ENCODE measurements at regions not wholly inside any gene's neighbourhood (a gene's known extent, or its start where the extent isn't known, plus 50 kb on each side); places are given as distances from the start of the nearest gene placed in this dataset.
"Not testable (repeated sequence)": the region's sequence is repeated elsewhere in the genome, so short reads cannot be mapped to it uniquely, and the experiment has no call there.

GRCh38 chr6:67121115-67121514, 1414.1 kb upstream of the EYS start:
- no peaks in the 10 kb centered on the region for H3K27me3 Mint-ChIP-seq (ENCODE audit: low read depth)
- no peaks in the 10 kb centered on the region for H3K4me1 Mint-ChIP-seq
- H3K4me3 Mint-ChIP-seq = no peak overlapping the region
- H3K9me3 Mint-ChIP-seq = no peaks in the 10 kb centered on the region
- no peaks in the 10 kb centered on the region for H3K36me3 Mint-ChIP-seq (ENCODE audit: low read depth)
- H3K27ac Mint-ChIP-seq = no peak overlapping the region
- no peak for TF ChIP-seq CTCF (IDR thresholded peaks at IDR 0.05; ENCODE audit: unreplicated experiment in 3 of 3)

DNA sequence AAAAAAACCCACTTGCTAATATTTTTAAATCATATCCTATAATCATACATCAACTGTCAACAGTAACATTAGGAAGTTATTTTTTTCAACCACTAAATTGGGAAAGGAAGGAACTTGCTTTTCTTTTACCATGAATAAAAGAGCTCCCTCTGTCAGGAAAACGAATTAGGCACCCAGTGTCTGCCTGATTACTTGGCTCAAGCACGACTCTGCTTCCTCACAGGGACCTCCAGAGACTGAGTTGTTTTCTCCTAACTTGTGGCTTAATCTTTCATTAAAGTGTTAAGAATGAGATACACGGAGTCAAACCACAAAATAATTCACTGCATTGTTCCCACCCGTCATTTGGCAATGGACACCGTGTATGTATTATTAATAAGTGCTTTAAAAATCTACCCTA, 1405.1 kb upstream of the EYS start:
- Mint-ChIP-seq H3K36me3 (ENCODE audit: low read depth) (no peaks in the 10 kb centered on the region), H3K4me1 (no peaks in the 10 kb centered on the region), H3K4me3 (no peak overlapping the region), H3K27me3 (ENCODE audit: low read depth) (no peaks in the 10 kb centered on the region), H3K9me3 (no peaks in the 10 kb centered on the region), H3K27ac (no peak overlapping the region)
- no peak for TF ChIP-seq CTCF (IDR thresholded peaks at IDR 0.05; ENCODE audit: unreplicated experiment in 3 of 3)

GRCh38 chr6:67102743-67103142, 1395.7 kb upstream of the EYS start:
- Mint-ChIP-seq H3K4me3 (no peak overlapping the region), H3K4me1 (no peaks in the 10 kb centered on the region), H3K36me3 (ENCODE audit: low read depth) (no peaks in the 10 kb centered on the region), H3K9me3 (peaks cover 2% of the 10 kb centered on the region), H3K27ac (no peak overlapping the region), H3K27me3 (ENCODE audit: low read depth) (no peaks in the 10 kb centered on the region)
- no peak for TF ChIP-seq CTCF (IDR thresholded peaks at IDR 0.05; ENCODE audit: unreplicated experiment in 3 of 3)

DNA sequence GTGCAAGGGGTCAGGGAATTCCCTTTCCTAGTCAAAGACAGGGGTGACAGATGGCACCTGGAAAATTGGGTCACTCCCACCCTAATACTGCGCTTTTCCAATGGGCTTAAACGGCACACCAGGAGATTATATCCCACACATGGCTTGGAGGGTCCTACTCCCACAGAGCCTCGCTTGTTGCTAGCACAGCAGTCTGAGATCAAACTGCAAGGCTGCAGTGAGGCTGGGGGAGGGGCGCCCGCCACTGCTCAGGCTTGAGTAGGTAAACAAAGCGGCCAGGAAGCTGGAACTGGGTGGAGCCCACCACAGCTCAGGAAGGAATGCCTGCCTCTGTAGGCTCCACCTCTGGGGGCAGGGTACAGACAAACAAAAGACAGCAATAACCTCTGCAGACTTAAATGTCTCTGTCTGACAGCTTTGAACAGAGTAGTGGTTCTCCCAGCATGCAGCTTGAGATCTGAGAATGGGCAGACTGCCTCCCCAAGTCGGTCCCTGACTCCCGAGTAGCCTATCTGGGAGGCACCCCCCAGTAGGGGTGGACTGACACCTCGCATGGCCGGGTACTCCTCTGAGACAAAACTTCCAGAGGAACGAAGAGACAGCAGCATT, 1388.7 kb upstream of the EYS start:
- not testable (repeated sequence) for H3K27me3 Mint-ChIP-seq (ENCODE audit: low read depth); H3K27ac Mint-ChIP-seq; H3K36me3 Mint-ChIP-seq (ENCODE audit: low read depth); H3K9me3 Mint-ChIP-seq; H3K4me1 Mint-ChIP-seq; H3K4me3 Mint-ChIP-seq

DNA sequence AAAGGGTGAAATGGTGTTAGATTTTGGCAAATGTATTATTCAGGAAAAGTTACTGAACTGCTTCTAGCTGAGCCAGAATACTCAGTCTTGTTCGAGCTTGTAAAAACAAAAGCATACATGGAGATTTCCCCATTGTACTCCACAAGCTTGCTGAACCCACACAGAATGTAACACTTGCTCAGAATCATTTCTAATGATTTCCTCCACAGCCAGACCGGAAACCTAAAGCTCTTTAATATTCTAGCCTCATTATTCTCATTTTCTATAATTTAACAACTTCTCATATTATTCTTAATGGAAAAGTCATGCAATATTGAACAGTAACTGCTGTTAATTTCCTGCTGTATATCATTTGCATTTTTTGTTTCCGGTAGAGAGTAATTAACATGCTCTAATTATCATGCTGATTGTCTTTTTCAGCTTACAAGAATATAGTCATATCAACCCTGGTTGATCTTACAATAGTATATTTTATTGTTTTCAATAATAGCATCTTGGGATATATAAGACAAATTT, 1387.5 kb upstream of the EYS start:
- no peaks in the 10 kb centered on the region for H3K36me3 Mint-ChIP-seq (ENCODE audit: low read depth)
- H3K9me3 Mint-ChIP-seq = peaks cover 5% of the 10 kb centered on the region
- no peaks in the 10 kb centered on the region for H3K4me1 Mint-ChIP-seq
- H3K27ac Mint-ChIP-seq = no peak overlapping the region
- no peak overlapping the region for H3K4me3 Mint-ChIP-seq
- no peaks in the 10 kb centered on the region for H3K27me3 Mint-ChIP-seq (ENCODE audit: low read depth)
- TF ChIP-seq CTCF (IDR thresholded peaks at IDR 0.05; ENCODE audit: unreplicated experiment in 3 of 3) = no peak

DNA sequence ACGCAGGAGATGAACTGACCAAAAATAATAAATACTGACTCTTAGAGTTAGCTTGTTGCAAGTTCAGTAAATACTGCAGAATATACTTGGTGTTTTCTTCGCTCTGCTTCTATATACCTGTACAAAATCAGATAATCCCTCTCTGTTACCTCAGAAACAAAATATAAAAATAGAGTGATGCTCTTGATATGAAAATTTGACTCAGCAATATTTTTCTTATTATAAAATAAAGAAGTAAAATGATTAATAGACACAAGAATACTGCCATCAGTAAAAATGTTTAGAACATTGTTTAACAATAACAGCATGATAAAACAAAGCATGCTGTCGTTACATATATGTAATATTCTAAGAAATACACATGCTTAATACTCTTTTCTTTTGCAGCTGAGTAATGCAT, 1366.9 kb upstream of the EYS start:
- Mint-ChIP-seq H3K9me3 (no peaks in the 10 kb centered on the region), H3K36me3 (ENCODE audit: low read depth) (no peaks in the 10 kb centered on the region), H3K4me3 (no peak overlapping the region), H3K27me3 (ENCODE audit: low read depth) (no peaks in the 10 kb centered on the region), H3K27ac (no peak overlapping the region), H3K4me1 (no peaks in the 10 kb centered on the region)
- no peak for TF ChIP-seq CTCF (IDR thresholded peaks at IDR 0.05; ENCODE audit: unreplicated experiment in 3 of 3)

Data from nephron (organoid).